PC-9 (cell line): ENCODE measurements at regions not wholly inside any gene's neighbourhood (a gene's known extent, or its start where the extent isn't known, plus 50 kb on each side); places are given as distances from the start of the nearest gene placed in this dataset.

Experiments
- EZH2 ChIP-seq: fragments of 200-600 bp; sonication (generic); IDR thresholded peaks from 2 replicates; pipeline ENCODE4 v1.8.0; 2017; ENCODE audit warnings: antibody characterized with exemption, low read depth
- TF ChIP-seq, protein P1 (sequence below): fragments of 200-600 bp; sonication (generic); conservative IDR thresholded peaks from 2 replicates; pipeline ENCODE4 v1.6.1; 2017; ENCODE audit warnings: mixed run types, antibody characterized with exemption, mild to moderate bottlenecking, moderate library complexity

- no peak for TF ChIP-seq EZH2
- TF ChIP-seq, protein P1, sequence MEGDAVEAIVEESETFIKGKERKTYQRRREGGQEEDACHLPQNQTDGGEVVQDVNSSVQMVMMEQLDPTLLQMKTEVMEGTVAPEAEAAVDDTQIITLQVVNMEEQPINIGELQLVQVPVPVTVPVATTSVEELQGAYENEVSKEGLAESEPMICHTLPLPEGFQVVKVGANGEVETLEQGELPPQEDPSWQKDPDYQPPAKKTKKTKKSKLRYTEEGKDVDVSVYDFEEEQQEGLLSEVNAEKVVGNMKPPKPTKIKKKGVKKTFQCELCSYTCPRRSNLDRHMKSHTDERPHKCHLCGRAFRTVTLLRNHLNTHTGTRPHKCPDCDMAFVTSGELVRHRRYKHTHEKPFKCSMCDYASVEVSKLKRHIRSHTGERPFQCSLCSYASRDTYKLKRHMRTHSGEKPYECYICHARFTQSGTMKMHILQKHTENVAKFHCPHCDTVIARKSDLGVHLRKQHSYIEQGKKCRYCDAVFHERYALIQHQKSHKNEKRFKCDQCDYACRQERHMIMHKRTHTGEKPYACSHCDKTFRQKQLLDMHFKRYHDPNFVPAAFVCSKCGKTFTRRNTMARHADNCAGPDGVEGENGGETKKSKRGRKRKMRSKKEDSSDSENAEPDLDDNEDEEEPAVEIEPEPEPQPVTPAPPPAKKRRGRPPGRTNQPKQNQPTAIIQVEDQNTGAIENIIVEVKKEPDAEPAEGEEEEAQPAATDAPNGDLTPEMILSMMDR, result no peak
Observed at GRCh38 chr7:45482451-45482850, 91.7 kb upstream of the ADCY1 start.
